NT2/D1 (cell line): ENCODE measurements at regions not wholly inside any gene's neighbourhood (a gene's known extent, or its start where the extent isn't known, plus 50 kb on each side); places are given as distances from the start of the nearest gene placed in this dataset.

Experiments
- SUZ12 ChIP-seq: IDR thresholded peaks from 2 replicates; pipeline ENCODE4 v1.6.1; 2011; ENCODE audit not compliant: insufficient read length, insufficient read depth; ENCODE audit errors: extremely low read depth
- YY1 ChIP-seq: IDR thresholded peaks from 2 replicates; pipeline ENCODE4 v1.6.1; 2011; ENCODE audit not compliant: insufficient read length, insufficient read depth
- ZNF274 ChIP-seq: IDR thresholded peaks from 2 replicates; pipeline ENCODE4 v1.6.1; 2011; ENCODE audit warnings: mild to moderate bottlenecking, low read depth, low read length

DNA sequence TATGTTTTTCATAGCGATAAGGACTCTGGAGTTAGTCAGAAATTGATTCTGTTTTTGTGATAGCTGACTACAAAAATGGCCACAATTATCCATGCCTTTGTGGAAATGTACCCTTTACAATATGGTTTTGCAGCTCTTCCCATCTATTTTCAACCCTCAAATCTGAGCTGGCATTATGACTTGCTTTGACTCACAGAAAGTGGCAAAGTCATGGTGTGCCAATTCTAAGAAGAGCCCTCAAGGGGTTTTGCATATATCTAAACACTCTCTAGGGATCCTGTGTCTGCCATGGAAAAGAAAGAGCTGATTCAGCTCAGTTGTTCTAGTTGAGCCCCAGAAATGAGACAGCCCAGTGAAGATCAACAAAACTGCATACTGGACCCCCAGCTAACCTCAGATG lies 390.5 kb upstream of the RAG2 start:
- TF ChIP-seq SUZ12 (no peak), ZNF274 (no peak), YY1 (no peak)
